GM12891 (cell line): ENCODE measurements at regions not wholly inside any gene's neighbourhood (a gene's known extent, or its start where the extent isn't known, plus 50 kb on each side); places are given as distances from the start of the nearest gene placed in this dataset.

Experiments used
- DNase-seq: peaks from one replicate; pipeline ENCODE4 v3.0.0; 2011; ENCODE audit warnings: low spot score; ENCODE audit not compliant: insufficient read length
- FAIRE-seq: peaks from 2 replicates; lab custom pipeline; 2011; peaks lifted over from hg19 to GRCh38; lab: Jason Lieb, UNC
- PAX5 ChIP-seq: IDR thresholded peaks from 2 replicates; pipeline ENCODE4 v1.6.1; 2011; ENCODE audit warnings: low read length, moderate library complexity, mild to moderate bottlenecking; ENCODE audit not compliant: insufficient read depth, severe bottlenecking
- POLR2A ChIP-seq: IDR thresholded peaks from 2 replicates; pipeline ENCODE4 v1.6.1; 2011; ENCODE audit warnings: low read depth, low read length, control low read depth
- POLR2AphosphoS5 ChIP-seq: IDR thresholded peaks from 2 replicates; pipeline ENCODE4 v1.6.1; 2011; ENCODE audit warnings: low read depth, low read length, control low read depth
- POU2F2 ChIP-seq: IDR thresholded peaks from 2 replicates; pipeline ENCODE4 v1.6.1; 2011; ENCODE audit warnings: low read depth, mild to moderate bottlenecking, control low read depth, low read length, moderate library complexity
- SPI1 ChIP-seq: IDR thresholded peaks from 2 replicates; pipeline ENCODE4 v1.6.1; 2011; ENCODE audit warnings: low read depth, low read length, control low read depth
- TAF1 ChIP-seq: IDR thresholded peaks from 2 replicates; pipeline ENCODE4 v1.6.1; 2011; ENCODE audit warnings: low read depth, low read length, control low read depth

- no peak for TF ChIP-seq POLR2AphosphoS5
- no peak for DNase-seq
- no peak for FAIRE-seq
Measured at GRCh38 chr1:101739826-101740330, 256.8 kb downstream of the OLFM3 start.

- DNase-seq (no peak), FAIRE-seq (no peak)
- TF ChIP-seq TAF1 (no peak), PAX5 (no peak), POU2F2 (no peak), POLR2AphosphoS5 (no peak), SPI1 (no peak), POLR2A (no peak)
Measured at GRCh38 chr1:101741910-101742309, 254.8 kb downstream of the OLFM3 start.

DNA sequence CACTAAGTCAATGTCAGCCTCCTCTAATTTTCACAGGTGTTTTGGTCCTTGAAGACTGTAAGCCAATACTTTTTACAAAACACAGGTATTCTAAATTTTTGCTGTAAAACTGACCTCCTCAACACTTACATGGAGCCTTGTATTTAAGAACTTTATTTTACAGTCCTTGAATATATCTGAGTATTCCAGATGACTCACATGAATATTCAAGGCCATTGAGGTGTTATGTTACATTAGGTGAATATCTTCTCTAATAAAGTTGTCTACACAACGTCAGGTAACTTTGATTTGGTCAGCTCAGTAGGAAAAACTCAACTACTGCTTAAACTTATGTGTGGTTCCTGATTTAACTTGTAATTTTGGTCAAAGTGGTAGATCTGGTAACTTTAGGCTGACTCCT, 254.2 kb downstream of the OLFM3 start:
- no peak for FAIRE-seq

DNA sequence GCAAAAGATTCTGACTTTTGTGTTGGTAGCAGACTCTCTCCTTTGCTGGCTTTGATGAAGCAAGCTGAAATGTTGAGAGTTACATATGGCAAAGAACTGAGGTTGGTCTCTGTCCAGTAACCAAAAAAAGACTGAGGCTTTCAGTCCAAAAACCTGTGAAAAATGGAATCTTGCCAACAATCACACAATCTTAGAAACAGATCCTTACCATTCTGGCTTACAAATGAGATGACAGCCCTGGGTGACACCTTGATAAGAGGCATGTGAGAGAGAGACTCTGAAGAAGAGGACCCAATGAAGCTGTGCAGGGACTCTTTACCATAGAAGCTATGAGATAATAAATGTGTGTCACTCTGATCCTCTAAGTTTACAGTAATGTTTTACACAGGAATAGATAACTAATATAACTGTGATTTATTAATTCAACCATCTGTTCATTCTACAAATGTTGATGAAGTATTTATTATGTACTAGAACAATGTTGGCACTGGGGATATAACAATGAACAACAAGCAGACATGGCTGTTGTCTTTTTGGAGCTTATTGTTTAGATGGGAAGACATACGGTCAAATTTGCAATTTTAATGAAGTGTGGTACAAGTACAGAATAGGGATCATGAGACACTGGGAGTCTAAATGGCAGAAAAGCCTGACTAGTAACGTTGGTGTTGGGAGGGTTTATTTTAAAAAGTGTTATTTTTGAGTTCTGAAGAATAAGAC, 251.0 kb downstream of the OLFM3 start:
- DNase-seq: no peak
- no peak for FAIRE-seq
- TF ChIP-seq PAX5: no peak
- TF ChIP-seq POLR2A: no peak
- no peak for TF ChIP-seq POLR2AphosphoS5
- no peak for TF ChIP-seq SPI1
- no peak for TF ChIP-seq POU2F2
- TF ChIP-seq TAF1: no peak

More for the DNA sequence above, 254.2 kb downstream of the OLFM3 start:
- no peak for TF ChIP-seq TAF1
- TF ChIP-seq SPI1: no peak
- no peak for TF ChIP-seq POLR2AphosphoS5
- no peak for TF ChIP-seq POLR2A
- no peak for TF ChIP-seq POU2F2
- no peak for TF ChIP-seq PAX5
- DNase-seq: no peak

DNA sequence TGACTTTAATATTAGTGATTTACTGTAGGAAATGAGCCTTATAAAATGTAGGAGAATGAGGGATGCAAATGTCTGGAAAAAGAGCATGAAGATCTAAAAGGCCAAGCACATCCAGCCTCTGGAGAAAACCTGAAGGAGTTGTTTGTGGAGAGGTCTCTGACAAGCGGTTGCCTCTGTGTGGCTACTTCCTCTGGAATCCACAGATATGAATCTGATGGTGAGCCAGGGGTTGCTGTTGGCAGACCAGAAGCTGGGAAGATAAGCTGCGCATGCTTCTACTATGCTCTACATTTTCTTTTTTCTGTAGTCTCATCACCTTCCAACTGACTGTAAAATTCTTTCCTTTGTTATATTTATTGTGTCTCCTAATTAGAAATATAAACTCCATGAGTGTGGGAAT, 248.6 kb downstream of the OLFM3 start:
- no peak for TF ChIP-seq SPI1
- TF ChIP-seq POLR2AphosphoS5: no peak
- DNase-seq (no peak), FAIRE-seq (no peak)
